Tibial artery (tissue), 4 donors: ENCODE measurements at regions not wholly inside any gene's neighbourhood (a gene's known extent, or its start where the extent isn't known, plus 50 kb on each side); places are given as distances from the start of the nearest gene placed in this dataset.

Source experiments
- DNase-seq, 2 donors: peaks; one replicate each; pipeline ENCODE4 v3.0.0-alpha.2; 2019
- H3K27ac ChIP-seq, 2 donors: fragments of 200-600 bp; sonication (generic) in 1 of 2; 1 replicate in 1 of 2; 2 replicates in 1 of 2; pipeline ENCODE4 v1.5.1; 2018 to 2019; ENCODE audit warnings: mild to moderate bottlenecking in 1 of 2
- H3K27me3 ChIP-seq, 2 donors: fragments of 200-600 bp; sonication (generic) in 1 of 2; one replicate each; pipeline versions ENCODE4 v1.5.1 to v1.6.0; 2016 to 2019
- H3K36me3 ChIP-seq, 3 donors: fragments of 200-600 bp; sonication (generic) in 2 of 3; one replicate each; pipeline ENCODE4 v1.5.1; 2016 to 2019; ENCODE audit warnings: mild to moderate bottlenecking in 2 of 3
- H3K4me1 ChIP-seq, 4 donors: fragments of 200-600 bp; sonication (generic) in 2 of 4; 1 replicate in 3 of 4; 2 replicates in 1 of 4; pipeline ENCODE4 v1.5.1; 2016 to 2019
- H3K4me3 ChIP-seq, 2 donors: fragments of 200-600 bp; sonication (generic) in 1 of 2; 1 replicate in 1 of 2; 2 replicates in 1 of 2; pipeline ENCODE4 v1.5.1; 2018 to 2019; ENCODE audit warnings: mild to moderate bottlenecking in 2 of 2
- H3K9me3 ChIP-seq, 3 donors: fragments of 200-600 bp; sonication (generic) in 1 of 3; one replicate each; pipeline ENCODE4 v1.5.1; 2016 to 2019
- CTCF ChIP-seq, 2 experiments: fragments of 200-600 bp in 1 of 2; fragments of 450-650 bp in 1 of 2; IDR thresholded peaks; one replicate each; pipeline ENCODE4 v1.5.1; 2017 to 2019; ENCODE audit warnings: antibody characterized with exemption in 2 of 2, mild to moderate bottlenecking in 1 of 2, moderate library complexity in 1 of 2
- intact Hi-C: fragments of 100-400 bp; cut with DNase I; formaldehyde crosslinking; loops from one replicate; pipeline ENCODE4 v1.15.0; 2023; ENCODE audit warnings: low total_unique reads

- peak overlapping the region; percentile 55 to 61 for H3K27ac ChIP-seq
These were observed 117.8 kb downstream of the BTG1 start for GRCh38 chr12:92027701-92028440.

GRCh38 chr12:92027243-92027642, 118.4 kb downstream of the BTG1 start:
- peak overlapping the region; percentile 55 to 61 for H3K27ac ChIP-seq
- no peak for DNase-seq
- no peak overlapping the region for H3K4me3 ChIP-seq
- no peaks in the 10 kb centered on the region for H3K36me3 ChIP-seq
- peaks cover 0 to 39% (median 25%) of the 10 kb centered on the region in 4 donors for H3K4me1 ChIP-seq
- no peaks in the 10 kb centered on the region for H3K9me3 ChIP-seq
- intact Hi-C loops: no loop called here
- H3K27me3 ChIP-seq: no peaks in the 10 kb centered on the region
- TF ChIP-seq CTCF (IDR thresholded peaks at IDR 0.05): no peak

More at GRCh38 chr12:92027701-92028440, 117.8 kb downstream of the BTG1 start:
- Histone ChIP-seq H3K27me3 (no peaks in the 10 kb centered on the region), H3K36me3 (no peaks in the 10 kb centered on the region), H3K9me3 (no peaks in the 10 kb centered on the region), H3K4me3 (no peak overlapping the region), H3K4me1 (peaks cover 0 to 43% (median 27%) of the 10 kb centered on the region in 4 donors)
- intact Hi-C loops: no loop called here
- no peak for DNase-seq
- TF ChIP-seq CTCF (IDR thresholded peaks at IDR 0.05): no peak

- no peaks in the 10 kb centered on the region for H3K9me3 ChIP-seq
- H3K4me1 ChIP-seq: peaks cover 0 to 33% (median 16%) of the 10 kb centered on the region in 4 donors
- H3K27me3 ChIP-seq: no peaks in the 10 kb centered on the region
- H3K4me3 ChIP-seq: no peak overlapping the region
- no peaks in the 10 kb centered on the region for H3K36me3 ChIP-seq
- TF ChIP-seq CTCF (IDR thresholded peaks at IDR 0.05): no peak
- no peak overlapping the region for H3K27ac ChIP-seq
- no peak for DNase-seq
- intact Hi-C loops: no loop called here
These were observed 120.0 kb downstream of the BTG1 start for GRCh38 chr12:92025462-92026207.

GRCh38 chr12:92022093-92022492, 123.6 kb downstream of the BTG1 start:
- Histone ChIP-seq H3K27ac (no peak overlapping the region), H3K27me3 (no peaks in the 10 kb centered on the region), H3K4me1 (peaks cover 0 to 6% (median 0%) of the 10 kb centered on the region in 4 donors), H3K9me3 (no peaks in the 10 kb centered on the region), H3K4me3 (no peak overlapping the region), H3K36me3 (no peaks in the 10 kb centered on the region)
- TF ChIP-seq CTCF (IDR thresholded peaks at IDR 0.05): no peak
- no peak for DNase-seq
- intact Hi-C loops: no loop called here

- Histone ChIP-seq H3K27ac (no peak overlapping the region), H3K36me3 (no peaks in the 10 kb centered on the region), H3K4me3 (no peak overlapping the region), H3K9me3 (no peaks in the 10 kb centered on the region), H3K27me3 (no peaks in the 10 kb centered on the region), H3K4me1 (peaks cover 0 to 2% (median 0%) of the 10 kb centered on the region in 4 donors)
- intact Hi-C loops: no loop called here
- DNase-seq: no peak
- no peak for TF ChIP-seq CTCF (IDR thresholded peaks at IDR 0.05)
These were observed 124.0 kb downstream of the BTG1 start for GRCh38 chr12:92021666-92022035.
